DMS 273 (cell line): ENCODE measurements at regions not wholly inside any gene's neighbourhood (a gene's known extent, or its start where the extent isn't known, plus 50 kb on each side); places are given as distances from the start of the nearest gene placed in this dataset.
A peak's percentile ranks its signal among the peaks of the same experiment; 100 is the strongest.
"Not testable (repeated sequence)": the region's sequence is repeated elsewhere in the genome, so short reads cannot be mapped to it uniquely, and the experiment has no call there.

Experiments used
- DNase-seq: peaks from one replicate; lab custom pipeline; 2025; ENCODE audit not compliant: unreplicated experiment; lab: John Stamatoyannopoulos, UW

GRCh38 chr4:101421386-101421785, 74.1 kb upstream of the PPP3CA start:
- no peak for DNase-seq

DNA sequence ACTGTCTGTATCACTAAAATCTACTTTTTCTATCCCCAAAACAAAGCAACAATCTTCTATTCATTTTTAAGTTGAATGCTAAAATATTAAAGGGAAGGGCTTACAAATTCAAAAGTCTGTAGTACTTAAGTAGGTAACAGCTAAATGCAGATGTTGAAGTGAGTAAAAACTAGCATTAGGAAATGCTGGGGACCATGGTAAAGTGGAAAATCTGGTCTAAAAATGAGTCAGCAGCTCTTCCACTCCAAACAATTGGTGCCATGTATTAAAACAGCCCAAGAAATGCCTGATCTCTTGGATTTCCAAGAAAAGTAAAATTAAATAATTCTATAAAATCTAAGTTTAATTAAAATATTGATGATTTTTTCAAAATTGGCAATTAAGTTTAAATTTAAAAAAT, 73.3 kb upstream of the PPP3CA start:
- DNase-seq = peak; percentile 1

GRCh38 chr4:101419336-101420135, 72.2 kb upstream of the PPP3CA start:
- peak; percentile 53 for DNase-seq

- DNase-seq = peak; percentile 3
Measured at GRCh38 chr4:101418466-101418865, 71.1 kb upstream of the PPP3CA start.

- no peak for DNase-seq
Measured at GRCh38 chr4:101418055-101418454, 70.7 kb upstream of the PPP3CA start.

GRCh38 chr4:101417046-101417445, 69.7 kb upstream of the PPP3CA start:
- no peak for DNase-seq

DNA sequence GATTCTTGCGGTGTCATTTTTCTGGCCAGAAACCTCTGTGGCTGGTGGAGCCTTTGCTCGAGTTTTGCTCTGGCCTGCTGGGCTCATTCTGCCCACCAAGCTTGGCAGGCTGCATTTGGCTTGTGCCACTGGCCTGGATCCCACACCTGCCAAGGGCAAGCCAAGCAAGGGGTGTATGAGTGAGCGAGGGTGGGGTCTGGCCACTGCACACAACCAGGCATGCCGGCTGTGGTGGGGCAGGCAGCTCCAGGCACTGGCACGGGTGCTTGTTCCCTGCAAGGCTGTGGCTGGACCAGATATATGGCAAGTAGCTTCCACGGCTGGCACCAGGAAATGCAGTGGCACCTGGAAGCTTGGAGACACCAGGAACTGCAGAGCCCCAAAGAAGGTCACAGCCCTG, 68.6 kb upstream of the PPP3CA start:
- DNase-seq = no peak

- no peak for DNase-seq
Measured at GRCh38 chr4:101414496-101414895, 67.2 kb upstream of the PPP3CA start.

DNA sequence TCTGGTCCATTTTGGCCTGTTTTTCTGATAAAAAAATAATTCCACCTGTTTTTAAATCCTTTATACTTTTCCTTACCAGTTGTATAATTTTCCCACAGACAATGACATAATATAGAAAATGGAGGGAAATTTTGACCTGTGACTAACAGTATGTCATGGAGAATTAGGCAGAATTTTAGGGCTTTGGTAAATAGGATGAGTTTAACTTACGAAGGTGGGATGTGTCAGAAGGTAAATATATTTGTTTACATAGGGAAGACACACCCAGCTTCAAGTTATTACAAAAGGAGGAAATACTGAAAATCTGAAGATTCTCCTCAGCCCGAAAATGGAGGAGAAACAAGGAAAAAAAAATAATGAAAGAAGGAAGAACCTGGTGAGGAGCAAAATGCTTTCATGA, 64.6 kb upstream of the PPP3CA start:
- DNase-seq = no peak

DNA sequence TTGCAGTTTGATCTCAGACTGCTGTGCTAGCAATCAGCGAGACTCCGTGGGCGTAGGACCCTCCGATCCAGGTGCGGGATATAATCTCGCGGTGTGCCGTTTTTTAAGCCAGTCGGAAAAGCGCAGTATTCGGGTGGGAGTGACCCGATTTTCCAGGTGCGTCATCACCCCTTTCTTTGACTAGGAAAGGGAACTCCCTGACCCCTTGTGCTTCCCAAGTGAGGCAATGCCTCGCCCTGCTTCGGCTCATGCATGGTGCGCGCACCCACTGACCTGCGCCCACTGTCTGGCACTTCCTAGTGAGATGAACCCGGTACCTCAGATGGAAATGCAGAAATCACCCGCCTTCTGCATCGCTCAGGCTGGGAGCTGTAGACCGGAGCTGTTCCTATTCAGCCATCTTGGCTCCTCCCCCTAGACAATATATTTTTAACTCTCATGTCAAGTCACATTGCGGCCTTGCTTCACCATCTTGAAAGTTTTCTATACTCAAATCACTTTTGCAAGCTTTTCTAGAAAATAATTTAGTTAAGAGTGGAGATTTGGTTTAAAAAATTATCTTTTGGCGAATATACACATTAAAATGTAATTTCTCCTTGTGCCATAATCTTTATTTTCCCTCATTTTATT, 64.1 kb upstream of the PPP3CA start:
- DNase-seq = not testable (repeated sequence)

- DNase-seq = no peak
Measured at GRCh38 chr4:101400096-101400495, 52.8 kb upstream of the PPP3CA start.

- no peak for DNase-seq
Measured at GRCh38 chr4:101398807-101399206, 51.5 kb upstream of the PPP3CA start.
